Liver (tissue), 8 donors: ENCODE measurements at regions not wholly inside any gene's neighbourhood (a gene's known extent, or its start where the extent isn't known, plus 50 kb on each side); places are given as distances from the start of the nearest gene placed in this dataset.

Experiments
- DNase-seq: peaks from one replicate; pipeline ENCODE4 v3.0.0-alpha.2; 2017; ENCODE audit warnings: low spot score
- H3K27ac ChIP-seq, 2 donors: one replicate each; pipeline ENCODE4 v1.7.0; 2013; ENCODE audit warnings: inconsistent platforms in 2 of 2, low read length in 2 of 2, control low read depth in 1 of 2, low read depth in 1 of 2, mild to moderate bottlenecking in 1 of 2
- H3K27me3 ChIP-seq, 4 donors: one replicate each; pipeline versions ENCODE4 v1.6.1 to v1.7.0; 2013; ENCODE audit warnings: low read length in 3 of 4, inconsistent platforms in 1 of 4, mild to moderate bottlenecking in 1 of 4, moderate library complexity in 1 of 4; ENCODE audit not compliant: control insufficient read depth in 4 of 4, insufficient read depth in 4 of 4
- H3K36me3 ChIP-seq, 4 donors: one replicate each; pipeline versions ENCODE4 v1.6.1 to v1.7.0; 2013; ENCODE audit warnings: low read length in 3 of 4, mild to moderate bottlenecking in 3 of 4, low read depth in 1 of 4, moderate library complexity in 1 of 4; ENCODE audit not compliant: control insufficient read depth in 4 of 4, insufficient read depth in 3 of 4
- H3K4me1 ChIP-seq, 4 donors: one replicate each; pipeline versions ENCODE4 v1.6.1 to v1.7.0; 2013; ENCODE audit warnings: low read length in 3 of 4, mild to moderate bottlenecking in 3 of 4, moderate library complexity in 1 of 4; ENCODE audit not compliant: control insufficient read depth in 4 of 4, insufficient read depth in 4 of 4
- H3K4me3 ChIP-seq, 3 donors: one replicate each; pipeline versions ENCODE4 v1.6.1 to v1.7.0; 2013; ENCODE audit warnings: low read length in 3 of 3, control low read depth in 1 of 3, low read depth in 1 of 3, mild to moderate bottlenecking in 1 of 3
- H3K9ac ChIP-seq, 2 donors: one replicate each; pipeline ENCODE4 v1.7.0; 2013; ENCODE audit warnings: low read length in 2 of 2, mild to moderate bottlenecking in 2 of 2, moderate library complexity in 2 of 2, control low read depth in 1 of 2, low read depth in 1 of 2
- H3K9me3 ChIP-seq, 4 donors: one replicate each; pipeline versions ENCODE4 v1.6.1 to v1.7.0; 2013; ENCODE audit warnings: low read length in 3 of 4; ENCODE audit not compliant: control insufficient read depth in 4 of 4
- EGR1 ChIP-seq, 2 donors: IDR thresholded peaks; 2 replicates each; pipeline ENCODE4 v1.6.1; 2016 to 2018; ENCODE audit warnings: antibody characterized with exemption in 2 of 2, low read depth in 2 of 2
- FOXA1 ChIP-seq: IDR thresholded peaks from 2 replicates; pipeline ENCODE4 v1.6.1; 2016; ENCODE audit warnings: antibody characterized with exemption
- FOXA2 ChIP-seq: IDR thresholded peaks from 2 replicates; pipeline ENCODE4 v1.6.1; 2016; ENCODE audit warnings: antibody characterized with exemption
- GABPA ChIP-seq, 2 donors: IDR thresholded peaks in 1 of 2; conservative IDR thresholded peaks in 1 of 2; 2 replicates each; pipeline ENCODE4 v1.6.1; 2016; ENCODE audit warnings: antibody characterized with exemption in 2 of 2, mild to moderate bottlenecking in 1 of 2, moderate library complexity in 1 of 2
- HNF4A ChIP-seq, 2 donors: conservative IDR thresholded peaks; 2 replicates each; pipeline ENCODE4 v1.6.1; 2016; ENCODE audit warnings: antibody characterized with exemption in 2 of 2, mild to moderate bottlenecking in 2 of 2
- HNF4G ChIP-seq: IDR thresholded peaks from 2 replicates; pipeline ENCODE4 v1.6.1; 2016; ENCODE audit warnings: antibody characterized with exemption
- JUND ChIP-seq, 2 donors: IDR thresholded peaks; 2 replicates each; pipeline ENCODE4 v1.6.1; 2016; ENCODE audit warnings: antibody characterized with exemption in 2 of 2
- NR2F2 ChIP-seq: IDR thresholded peaks from 2 replicates; pipeline ENCODE4 v1.6.1; 2016; ENCODE audit warnings: antibody characterized with exemption
- RAD21 ChIP-seq, 2 donors: IDR thresholded peaks; 2 replicates each; pipeline ENCODE4 v1.6.1; 2016; ENCODE audit warnings: antibody characterized with exemption in 2 of 2, mild to moderate bottlenecking in 2 of 2
- RXRA ChIP-seq, 2 donors: IDR thresholded peaks; 2 replicates each; pipeline ENCODE4 v1.6.1; 2017 to 2018; ENCODE audit warnings: antibody characterized with exemption in 2 of 2, mild to moderate bottlenecking in 1 of 2
- SP1 ChIP-seq: IDR thresholded peaks from 2 replicates; pipeline ENCODE4 v1.6.1; 2018; ENCODE audit warnings: antibody characterized with exemption, mild to moderate bottlenecking
- TAF1 ChIP-seq: conservative IDR thresholded peaks from 2 replicates; pipeline ENCODE4 v1.6.1; 2016; ENCODE audit warnings: antibody characterized with exemption, mild to moderate bottlenecking
- YY1 ChIP-seq: IDR thresholded peaks from 2 replicates; pipeline ENCODE4 v1.6.1; 2016; ENCODE audit warnings: antibody characterized with exemption, mild to moderate bottlenecking
- WGBS: extraction: QIAGEN DNeasy Blood & Tissue Kit; methylation state at CpG from one replicate; pipeline ENCODE4 v1.1.7; 2013; 5-methylcytosine and 5-hydroxymethylcytosine counted together
- TF ChIP-seq, protein P1 (sequence below): IDR thresholded peaks from 2 replicates; pipeline ENCODE4 v1.6.1; 2016; ENCODE audit warnings: antibody characterized with exemption, mild to moderate bottlenecking
- TF ChIP-seq, protein P2 (sequence below): IDR thresholded peaks from 2 replicates; pipeline ENCODE4 v1.6.1; 2016; ENCODE audit warnings: antibody characterized with exemption
- TF ChIP-seq, protein P3 (sequence below): fragments of 150-350 bp; IDR thresholded peaks from 2 replicates; pipeline ENCODE4 v1.5.1; 2017; ENCODE audit warnings: improper control_type of control experiment, low read depth, low read length; ENCODE audit not compliant: missing input control
- TF ChIP-seq, protein P4 (sequence below): IDR thresholded peaks from 2 replicates; pipeline ENCODE4 v1.6.1; 2016; ENCODE audit warnings: antibody characterized with exemption
- donor health status: healthy.
- donor health status: healthy.
- donor health status: healthy.
- donor health status: healthy.
- donor health status: healthy.

DNA sequence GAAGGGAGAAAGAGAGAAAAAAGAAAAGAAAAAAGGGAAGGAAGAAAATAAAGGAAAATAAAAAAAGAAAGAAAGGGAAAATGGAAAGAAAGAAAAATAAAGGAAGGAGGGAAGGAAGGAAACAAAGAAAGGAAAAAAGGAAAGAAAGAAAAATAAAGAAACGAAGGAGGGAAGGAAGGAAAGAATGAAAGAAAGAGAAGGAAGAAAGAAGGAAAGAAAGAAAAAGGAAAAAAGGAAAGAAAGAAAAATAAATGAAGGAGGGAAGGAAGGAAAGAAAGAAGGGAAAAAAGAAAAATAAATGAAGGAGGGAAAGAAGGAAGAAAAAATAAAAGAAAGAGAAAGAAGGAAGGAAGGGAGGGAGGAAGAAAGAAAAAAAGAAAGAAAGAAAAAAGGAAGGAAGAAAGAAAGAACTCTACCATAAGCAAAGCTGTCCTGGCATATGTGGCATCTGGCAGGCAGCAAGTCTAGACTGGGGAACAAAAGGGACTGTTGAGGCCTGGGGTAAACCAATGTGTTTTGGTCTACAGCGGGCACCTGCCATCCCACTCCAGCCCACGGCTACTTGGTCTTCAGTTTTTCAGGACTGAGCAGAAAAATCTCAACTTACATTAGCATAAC, 86.9 kb downstream of the TFAP2C start:
- 60% methylated on average over 3 of the region's 3 CpGs for WGBS

DNA sequence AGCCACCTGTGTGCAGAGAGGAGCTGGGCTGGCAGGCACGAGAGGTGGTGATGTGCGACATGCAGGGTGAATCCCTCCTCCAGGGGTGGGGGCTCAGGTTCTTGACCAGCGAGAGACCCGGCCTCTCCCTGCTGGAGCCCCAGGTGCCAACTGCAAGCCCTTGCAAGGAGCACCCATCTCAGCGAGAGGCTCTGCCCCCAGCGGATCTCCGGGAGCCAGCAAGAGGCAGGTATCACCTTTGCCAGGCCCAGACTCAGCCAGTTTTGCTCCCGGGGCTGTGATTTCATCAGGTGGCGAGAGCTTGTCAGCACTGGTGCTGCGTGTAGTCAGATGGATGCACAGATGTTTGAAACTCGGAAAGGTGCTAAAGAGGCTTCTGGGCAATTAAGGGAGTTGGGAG, 87.7 kb downstream of the TFAP2C start:
- Histone ChIP-seq H3K36me3 (no peaks in the 10 kb centered on the region), H3K9ac (no peak overlapping the region), H3K27ac (no peak overlapping the region), H3K9me3 (no peaks in the 10 kb centered on the region), H3K27me3 (peaks cover 0 to 3% (median 0%) of the 10 kb centered on the region in 4 donors), H3K4me3 (no peak overlapping the region), H3K4me1 (no peaks in the 10 kb centered on the region)
- 81% methylated on average over 11 of the region's 11 CpGs for WGBS
- DNase-seq, result no peak
- TF ChIP-seq, protein P1, sequence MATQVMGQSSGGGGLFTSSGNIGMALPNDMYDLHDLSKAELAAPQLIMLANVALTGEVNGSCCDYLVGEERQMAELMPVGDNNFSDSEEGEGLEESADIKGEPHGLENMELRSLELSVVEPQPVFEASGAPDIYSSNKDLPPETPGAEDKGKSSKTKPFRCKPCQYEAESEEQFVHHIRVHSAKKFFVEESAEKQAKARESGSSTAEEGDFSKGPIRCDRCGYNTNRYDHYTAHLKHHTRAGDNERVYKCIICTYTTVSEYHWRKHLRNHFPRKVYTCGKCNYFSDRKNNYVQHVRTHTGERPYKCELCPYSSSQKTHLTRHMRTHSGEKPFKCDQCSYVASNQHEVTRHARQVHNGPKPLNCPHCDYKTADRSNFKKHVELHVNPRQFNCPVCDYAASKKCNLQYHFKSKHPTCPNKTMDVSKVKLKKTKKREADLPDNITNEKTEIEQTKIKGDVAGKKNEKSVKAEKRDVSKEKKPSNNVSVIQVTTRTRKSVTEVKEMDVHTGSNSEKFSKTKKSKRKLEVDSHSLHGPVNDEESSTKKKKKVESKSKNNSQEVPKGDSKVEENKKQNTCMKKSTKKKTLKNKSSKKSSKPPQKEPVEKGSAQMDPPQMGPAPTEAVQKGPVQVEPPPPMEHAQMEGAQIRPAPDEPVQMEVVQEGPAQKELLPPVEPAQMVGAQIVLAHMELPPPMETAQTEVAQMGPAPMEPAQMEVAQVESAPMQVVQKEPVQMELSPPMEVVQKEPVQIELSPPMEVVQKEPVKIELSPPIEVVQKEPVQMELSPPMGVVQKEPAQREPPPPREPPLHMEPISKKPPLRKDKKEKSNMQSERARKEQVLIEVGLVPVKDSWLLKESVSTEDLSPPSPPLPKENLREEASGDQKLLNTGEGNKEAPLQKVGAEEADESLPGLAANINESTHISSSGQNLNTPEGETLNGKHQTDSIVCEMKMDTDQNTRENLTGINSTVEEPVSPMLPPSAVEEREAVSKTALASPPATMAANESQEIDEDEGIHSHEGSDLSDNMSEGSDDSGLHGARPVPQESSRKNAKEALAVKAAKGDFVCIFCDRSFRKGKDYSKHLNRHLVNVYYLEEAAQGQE, result no peak
- TF ChIP-seq, protein P2, sequence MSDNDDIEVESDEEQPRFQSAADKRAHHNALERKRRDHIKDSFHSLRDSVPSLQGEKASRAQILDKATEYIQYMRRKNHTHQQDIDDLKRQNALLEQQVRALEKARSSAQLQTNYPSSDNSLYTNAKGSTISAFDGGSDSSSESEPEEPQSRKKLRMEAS, result no peak
- TF ChIP-seq, protein P3, sequence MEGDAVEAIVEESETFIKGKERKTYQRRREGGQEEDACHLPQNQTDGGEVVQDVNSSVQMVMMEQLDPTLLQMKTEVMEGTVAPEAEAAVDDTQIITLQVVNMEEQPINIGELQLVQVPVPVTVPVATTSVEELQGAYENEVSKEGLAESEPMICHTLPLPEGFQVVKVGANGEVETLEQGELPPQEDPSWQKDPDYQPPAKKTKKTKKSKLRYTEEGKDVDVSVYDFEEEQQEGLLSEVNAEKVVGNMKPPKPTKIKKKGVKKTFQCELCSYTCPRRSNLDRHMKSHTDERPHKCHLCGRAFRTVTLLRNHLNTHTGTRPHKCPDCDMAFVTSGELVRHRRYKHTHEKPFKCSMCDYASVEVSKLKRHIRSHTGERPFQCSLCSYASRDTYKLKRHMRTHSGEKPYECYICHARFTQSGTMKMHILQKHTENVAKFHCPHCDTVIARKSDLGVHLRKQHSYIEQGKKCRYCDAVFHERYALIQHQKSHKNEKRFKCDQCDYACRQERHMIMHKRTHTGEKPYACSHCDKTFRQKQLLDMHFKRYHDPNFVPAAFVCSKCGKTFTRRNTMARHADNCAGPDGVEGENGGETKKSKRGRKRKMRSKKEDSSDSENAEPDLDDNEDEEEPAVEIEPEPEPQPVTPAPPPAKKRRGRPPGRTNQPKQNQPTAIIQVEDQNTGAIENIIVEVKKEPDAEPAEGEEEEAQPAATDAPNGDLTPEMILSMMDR, result no peak
- TF ChIP-seq YY1 (no peak), NR2F2 (no peak), HNF4A (conservative IDR thresholded peaks at IDR 0.05) (no peak), FOXA2 (no peak), HNF4G (no peak), JUND (IDR thresholded peaks at IDR 0.05) (no peak), FOXA1 (no peak), EGR1 (IDR thresholded peaks at IDR 0.05; ENCODE audit: low read depth in 2 of 2) (no peak), TAF1 (no peak), RAD21 (IDR thresholded peaks at IDR 0.05) (no peak), RXRA (IDR thresholded peaks at IDR 0.05) (no peak)
- TF ChIP-seq, protein P4, sequence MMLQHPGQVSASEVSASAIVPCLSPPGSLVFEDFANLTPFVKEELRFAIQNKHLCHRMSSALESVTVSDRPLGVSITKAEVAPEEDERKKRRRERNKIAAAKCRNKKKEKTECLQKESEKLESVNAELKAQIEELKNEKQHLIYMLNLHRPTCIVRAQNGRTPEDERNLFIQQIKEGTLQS, result no peak

More for the DNA sequence above, 86.9 kb downstream of the TFAP2C start:
- Histone ChIP-seq H3K9me3 (no peaks in the 10 kb centered on the region), H3K4me3 (no peak overlapping the region), H3K4me1 (no peaks in the 10 kb centered on the region), H3K36me3 (no peaks in the 10 kb centered on the region), H3K27ac (no peak overlapping the region), H3K9ac (no peak overlapping the region), H3K27me3 (peaks cover 0 to 3% (median 0%) of the 10 kb centered on the region in 4 donors)
- TF ChIP-seq, protein P1, result no peak
- TF ChIP-seq GABPA (IDR thresholded peaks at IDR 0.05 in 1 of 2, conservative IDR thresholded peaks at IDR 0.05 in 1 of 2) (no peak), FOXA1 (no peak), HNF4G (no peak), FOXA2 (no peak), SP1 (no peak), JUND (IDR thresholded peaks at IDR 0.05) (no peak), YY1 (no peak), HNF4A (conservative IDR thresholded peaks at IDR 0.05) (no peak), RAD21 (IDR thresholded peaks at IDR 0.05) (no peak)
- TF ChIP-seq, protein P3, result no peak
- no peak for DNase-seq
